ENCODE measurements at regions not wholly inside any gene's neighbourhood (a gene's known extent, or its start where the extent isn't known, plus 50 kb on each side); places are given as distances from the start of the nearest gene placed in this dataset.

GRCh38 chr20:11550657-11551338 lies 366.9 kb upstream of the BTBD3 start:
- no peak for TF ChIP-seq CTCF (IDR thresholded peaks at IDR 0.05; ENCODE audit: insufficient read depth, low read length, poor library complexity, severe bottlenecking)
- no peak overlapping the region for H3K4me3 ChIP-seq (replicated peaks; ENCODE audit: low read depth, low read length)
- no peaks in the 10 kb centered on the region for H3K36me3 ChIP-seq (ENCODE audit: control insufficient read depth, insufficient read depth, low read length)
- H3K27me3 ChIP-seq (replicated peaks; ENCODE audit: control insufficient read depth, insufficient read depth, low read length), result no peaks in the 10 kb centered on the region
- no peak for DNase-seq (ENCODE audit: extremely low read depth, insufficient read length)

GRCh38 chr20:11551479-11551878 lies 366.2 kb upstream of the BTBD3 start:
- no peak for DNase-seq (ENCODE audit: extremely low read depth, insufficient read length)
- no peak overlapping the region for H3K4me3 ChIP-seq (replicated peaks; ENCODE audit: low read depth, low read length)
- no peaks in the 10 kb centered on the region for H3K27me3 ChIP-seq (replicated peaks; ENCODE audit: control insufficient read depth, insufficient read depth, low read length)
- TF ChIP-seq CTCF (IDR thresholded peaks at IDR 0.05; ENCODE audit: insufficient read depth, low read length, poor library complexity, severe bottlenecking), result no peak
- H3K36me3 ChIP-seq (ENCODE audit: control insufficient read depth, insufficient read depth, low read length), result no peaks in the 10 kb centered on the region

GRCh38 chr20:11553603-11554002 lies 364.1 kb upstream of the BTBD3 start:
- DNase-seq (ENCODE audit: extremely low read depth, insufficient read length), result no peak
- Histone ChIP-seq H3K4me3 (replicated peaks; ENCODE audit: low read depth, low read length) (no peak overlapping the region), H3K27me3 (replicated peaks; ENCODE audit: control insufficient read depth, insufficient read depth, low read length) (no peaks in the 10 kb centered on the region), H3K36me3 (ENCODE audit: control insufficient read depth, insufficient read depth, low read length) (no peaks in the 10 kb centered on the region)
- TF ChIP-seq CTCF (IDR thresholded peaks at IDR 0.05; ENCODE audit: insufficient read depth, low read length, poor library complexity, severe bottlenecking), result no peak

- H3K27me3 ChIP-seq (replicated peaks; ENCODE audit: control insufficient read depth, insufficient read depth, low read length), result no peaks in the 10 kb centered on the region
- H3K4me3 ChIP-seq (replicated peaks; ENCODE audit: low read depth, low read length), result no peak overlapping the region
- no peak for DNase-seq (ENCODE audit: extremely low read depth, insufficient read length)
- TF ChIP-seq CTCF (IDR thresholded peaks at IDR 0.05; ENCODE audit: insufficient read depth, low read length, poor library complexity, severe bottlenecking), result no peak
- H3K36me3 ChIP-seq (ENCODE audit: control insufficient read depth, insufficient read depth, low read length), result no peaks in the 10 kb centered on the region
Observed at GRCh38 chr20:11555510-11555909, 362.2 kb upstream of the BTBD3 start.

- no peaks in the 10 kb centered on the region for H3K36me3 ChIP-seq (ENCODE audit: control insufficient read depth, insufficient read depth, low read length)
- TF ChIP-seq CTCF (IDR thresholded peaks at IDR 0.05; ENCODE audit: insufficient read depth, low read length, poor library complexity, severe bottlenecking), result no peak
- H3K27me3 ChIP-seq (replicated peaks; ENCODE audit: control insufficient read depth, insufficient read depth, low read length), result no peaks in the 10 kb centered on the region
- no peak for DNase-seq (ENCODE audit: extremely low read depth, insufficient read length)
- H3K4me3 ChIP-seq (replicated peaks; ENCODE audit: low read depth, low read length), result no peak overlapping the region
Observed at GRCh38 chr20:11556410-11556809, 361.3 kb upstream of the BTBD3 start.

- Histone ChIP-seq H3K27me3 (replicated peaks; ENCODE audit: control insufficient read depth, insufficient read depth, low read length) (no peaks in the 10 kb centered on the region), H3K4me3 (replicated peaks; ENCODE audit: low read depth, low read length) (no peak overlapping the region), H3K36me3 (ENCODE audit: control insufficient read depth, insufficient read depth, low read length) (no peaks in the 10 kb centered on the region)
- DNase-seq (ENCODE audit: extremely low read depth, insufficient read length), result no peak
- TF ChIP-seq CTCF (IDR thresholded peaks at IDR 0.05; ENCODE audit: insufficient read depth, low read length, poor library complexity, severe bottlenecking), result no peak
Observed at GRCh38 chr20:11564491-11564890, 353.2 kb upstream of the BTBD3 start.
